NAMALWA (cell line): ENCODE measurements at regions not wholly inside any gene's neighbourhood (a gene's known extent, or its start where the extent isn't known, plus 50 kb on each side); places are given as distances from the start of the nearest gene placed in this dataset.
"Not testable (repeated sequence)": the region's sequence is repeated elsewhere in the genome, so short reads cannot be mapped to it uniquely, and the experiment has no call there.

ENCODE experiments used
- DNase-seq: peaks from one replicate; pipeline ENCODE4 v3.0.0-alpha.2; 2015; ENCODE audit warnings: low spot score

DNA sequence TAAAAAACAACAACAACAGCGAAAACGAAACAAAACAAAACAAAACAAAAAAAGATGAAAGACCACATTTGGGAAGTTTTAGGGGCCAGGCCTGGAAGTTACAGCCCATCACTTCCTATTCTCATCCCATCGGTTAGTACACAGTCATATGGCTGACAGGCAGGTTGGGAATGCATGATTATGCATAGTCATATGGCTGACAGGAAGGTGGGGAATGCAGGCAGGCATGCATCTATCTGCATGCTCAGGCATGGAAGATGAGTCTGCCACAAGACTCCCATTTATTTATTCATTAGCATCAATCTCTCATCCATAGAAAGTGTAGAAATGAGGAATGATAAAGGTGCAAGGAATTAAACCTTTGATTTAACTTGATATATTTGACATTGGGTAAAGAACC lies 325.3 kb upstream of the MEX3C start:
- DNase-seq: no peak

DNA sequence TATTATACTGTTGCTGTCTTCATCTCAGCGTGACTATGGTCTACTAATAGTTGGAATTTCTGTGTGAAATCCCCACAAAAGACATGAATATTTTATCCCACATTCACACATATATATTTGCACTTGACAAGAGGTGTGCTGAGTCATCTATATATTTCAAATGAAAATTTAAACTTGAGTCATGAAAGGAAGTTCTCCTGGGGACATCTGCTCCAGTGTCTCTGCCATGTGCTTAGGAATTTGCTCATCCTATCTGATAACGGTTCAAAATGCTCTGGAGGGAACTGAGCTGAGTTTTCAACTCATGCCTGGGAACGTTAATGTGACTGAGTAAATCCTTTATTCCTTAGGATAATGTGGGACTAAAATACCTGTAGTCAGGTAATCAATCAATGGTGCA lies 326.2 kb upstream of the MEX3C start:
- no peak for DNase-seq

DNA sequence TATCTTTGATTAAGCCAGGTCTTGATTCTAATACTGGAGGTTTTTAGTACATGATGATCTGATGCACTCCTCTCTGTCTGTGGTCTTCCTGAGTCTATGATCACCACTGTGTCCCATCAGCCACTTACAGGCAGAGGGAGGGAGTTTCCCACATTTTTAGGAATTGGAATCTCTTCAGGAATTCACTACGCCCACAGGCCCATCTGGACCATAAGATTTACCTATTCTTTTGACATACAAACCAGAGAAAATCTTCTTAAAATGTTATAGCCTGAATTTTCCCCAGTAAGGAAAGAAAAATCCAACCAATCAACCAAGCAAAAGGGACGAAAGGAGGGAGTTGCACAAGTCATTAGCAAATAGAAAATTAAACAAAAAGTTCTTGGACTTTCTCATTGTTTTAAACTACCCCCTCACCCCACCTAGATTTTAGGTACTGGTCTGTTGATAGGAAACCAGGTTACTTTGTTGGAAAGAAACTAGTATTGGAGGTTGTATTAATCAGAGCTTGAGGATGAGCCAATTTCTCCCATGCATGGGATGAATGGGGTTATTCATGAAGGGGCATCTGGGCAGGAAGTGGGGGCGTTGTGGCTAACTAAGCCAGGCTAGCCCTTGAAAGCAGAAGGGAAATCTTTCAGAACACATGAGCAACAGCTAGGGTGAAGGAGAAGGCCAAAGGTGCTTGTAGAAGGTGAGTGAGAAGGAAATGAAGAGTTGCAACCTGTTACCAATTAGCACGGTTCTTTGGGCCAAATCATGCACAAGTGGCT lies 328.2 kb upstream of the MEX3C start:
- DNase-seq: no peak

DNA sequence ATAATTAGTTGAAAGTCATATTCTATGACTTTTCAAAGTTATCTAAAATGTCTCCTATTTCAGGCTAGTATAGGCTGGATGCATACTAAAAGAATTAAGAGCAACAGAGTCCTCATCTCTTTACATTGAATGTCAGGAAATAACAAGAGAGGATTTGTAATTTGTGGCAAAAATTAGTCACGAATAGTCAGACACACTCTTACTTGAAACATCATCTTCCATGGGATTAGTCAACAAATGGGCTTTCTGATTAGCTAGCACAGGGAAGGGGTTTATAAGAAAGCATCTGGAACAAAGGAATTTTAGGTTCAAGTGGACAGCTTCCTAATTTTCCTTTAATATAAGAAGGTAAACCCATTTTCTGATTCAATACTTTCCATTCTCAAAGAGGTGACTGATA lies 330.3 kb upstream of the MEX3C start:
- DNase-seq: no peak

DNA sequence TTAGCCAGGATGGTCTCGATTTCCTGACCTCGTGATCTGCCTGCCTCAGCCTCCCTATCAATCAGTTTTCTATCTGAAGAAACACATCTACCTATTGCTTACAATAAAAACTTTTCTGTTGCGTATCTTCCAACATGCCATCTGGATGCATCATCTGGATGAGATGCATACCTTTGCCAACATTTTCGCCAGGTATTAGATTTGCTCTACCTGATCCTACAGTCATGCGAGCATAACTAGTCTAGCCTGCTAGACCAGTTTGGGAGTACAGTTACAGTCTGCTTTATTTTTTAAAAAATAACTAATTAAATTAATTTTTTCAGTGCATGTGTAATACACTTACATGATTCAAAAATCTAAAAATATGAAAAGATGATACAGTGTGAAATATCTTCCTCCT lies 334.0 kb upstream of the MEX3C start:
- no peak for DNase-seq

DNA sequence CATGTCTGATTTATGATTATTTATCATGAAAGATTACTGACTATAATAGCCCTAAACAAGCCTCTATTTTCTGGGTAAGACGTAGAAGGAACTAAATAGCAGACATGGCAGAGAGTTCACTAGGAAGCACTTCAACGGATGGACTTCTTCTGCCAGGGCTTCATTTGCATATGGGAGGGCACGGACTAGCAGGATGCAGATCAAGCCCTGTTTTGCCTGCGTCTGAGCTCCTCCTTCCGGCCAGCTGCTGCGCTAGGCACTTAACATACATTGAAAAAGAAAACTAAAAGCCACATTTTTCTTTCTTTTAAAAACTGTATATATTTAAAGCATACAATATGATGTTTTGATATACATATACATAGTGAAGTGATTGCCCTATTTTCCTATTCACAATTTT lies 340.0 kb upstream of the MEX3C start:
- DNase-seq: peak; percentile 76

DNA sequence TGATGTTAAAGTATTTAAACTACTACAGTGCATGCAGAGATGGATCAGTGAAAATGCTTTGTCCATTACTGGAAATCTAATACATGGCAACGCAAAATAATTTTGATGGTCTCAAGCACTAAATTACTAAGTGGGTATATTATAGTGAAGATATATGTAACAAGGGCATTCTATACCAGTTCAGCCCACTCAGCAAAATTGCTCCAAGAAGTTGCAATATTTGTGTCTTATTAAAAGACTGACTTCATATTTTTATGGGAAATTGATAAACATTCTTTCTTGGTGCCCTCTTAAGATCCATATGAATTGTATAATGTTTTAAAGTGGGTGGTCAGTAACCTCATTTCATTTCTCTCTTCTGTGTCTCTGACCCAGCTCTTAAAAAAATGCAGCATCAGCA lies 343.1 kb upstream of the MEX3C start:
- no peak for DNase-seq

DNA sequence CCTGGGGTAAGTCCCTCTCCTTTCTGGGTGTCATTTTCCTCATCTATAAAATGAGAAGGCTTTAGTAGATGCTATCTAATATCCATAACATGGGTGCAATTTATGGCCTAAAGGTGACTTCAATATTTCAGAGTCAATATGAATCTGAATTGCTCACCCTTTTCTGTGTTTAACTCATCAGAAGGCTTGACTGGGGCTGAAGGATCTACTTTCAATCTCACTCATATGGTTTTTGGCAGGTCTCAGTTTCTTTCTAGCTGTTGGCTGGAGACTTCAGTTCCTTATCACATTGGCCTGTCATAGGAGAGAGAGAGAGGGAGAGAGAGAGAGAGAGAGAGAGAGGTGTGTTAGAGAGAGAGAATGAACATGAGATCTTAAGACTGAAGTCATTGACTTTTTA lies 343.7 kb upstream of the MEX3C start:
- no peak for DNase-seq

DNA sequence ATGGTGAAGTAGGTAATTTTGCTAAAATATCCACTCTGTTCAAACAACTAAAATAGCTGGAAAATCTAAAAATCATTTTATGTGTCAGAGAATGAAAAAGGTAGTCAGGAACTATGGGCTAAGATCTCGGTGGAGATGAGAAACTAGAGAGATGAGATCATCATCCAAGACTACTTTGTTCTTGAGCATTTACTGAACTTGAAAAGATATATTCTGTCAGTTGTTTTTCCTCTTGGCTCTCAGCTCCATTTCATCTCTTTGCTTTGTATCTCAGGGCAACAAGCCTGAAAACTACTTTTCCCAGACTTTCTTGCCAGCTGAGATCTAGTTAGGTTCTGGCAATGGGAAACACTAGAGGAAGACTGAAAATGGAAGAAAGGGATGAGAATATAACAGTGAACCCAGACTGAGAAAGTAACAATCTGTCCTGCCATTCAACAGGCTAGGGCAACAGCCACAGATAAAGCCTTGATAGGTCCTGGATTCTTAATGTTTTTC lies 346.2 kb upstream of the MEX3C start:
- no peak for DNase-seq

DNA sequence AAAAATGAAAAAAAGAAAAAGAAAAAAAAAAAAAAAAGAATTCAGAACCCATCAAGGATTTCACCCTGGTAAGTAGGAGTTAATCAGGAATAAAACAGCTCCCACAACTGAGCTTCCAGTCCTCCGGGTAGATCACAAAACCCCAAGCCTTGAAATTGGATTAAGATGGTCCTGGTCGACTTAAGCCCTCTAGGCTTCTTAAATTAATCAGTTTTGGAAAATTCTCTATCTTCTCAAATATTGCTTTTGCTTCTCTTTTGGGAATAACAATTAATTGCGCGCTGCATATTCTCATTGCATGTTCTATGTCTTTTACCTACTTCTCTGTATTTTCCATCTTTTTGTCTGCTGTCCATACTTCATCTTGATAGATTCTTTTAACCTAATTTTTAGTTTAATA lies 348.0 kb upstream of the MEX3C start:
- no peak for DNase-seq

DNA sequence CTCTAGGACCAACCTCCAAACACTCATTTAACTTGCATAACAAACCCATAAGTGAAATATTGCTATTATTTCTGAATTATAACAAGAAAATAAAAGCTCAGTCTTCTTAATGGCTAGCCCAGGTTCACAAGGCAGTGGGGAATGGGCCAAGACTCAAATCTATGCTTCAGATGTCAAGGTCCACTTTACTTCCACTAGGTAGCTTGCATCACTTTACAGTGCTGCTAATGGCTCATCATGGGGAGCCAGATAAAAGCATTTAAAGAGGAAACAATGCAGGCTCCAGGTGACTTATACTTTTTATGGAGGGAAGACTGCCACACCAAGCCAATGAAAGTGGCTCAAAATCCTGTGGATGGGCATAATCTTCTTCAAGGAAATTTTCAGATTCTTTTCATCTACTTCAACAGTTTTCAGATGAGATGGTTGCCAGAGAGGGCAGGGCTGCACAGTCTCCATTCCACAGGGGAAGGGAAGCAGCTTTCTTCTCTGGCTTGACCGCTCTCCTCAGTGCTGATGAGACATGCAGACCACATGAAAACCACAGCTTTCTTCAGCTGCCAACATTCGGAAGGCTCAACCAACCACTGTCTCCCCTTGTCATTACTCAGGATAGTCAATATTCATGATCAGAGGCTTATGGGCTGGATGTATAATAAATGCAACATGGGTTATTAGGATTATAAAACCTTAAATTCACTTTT lies 361.9 kb upstream of the MEX3C start:
- no peak for DNase-seq

DNA sequence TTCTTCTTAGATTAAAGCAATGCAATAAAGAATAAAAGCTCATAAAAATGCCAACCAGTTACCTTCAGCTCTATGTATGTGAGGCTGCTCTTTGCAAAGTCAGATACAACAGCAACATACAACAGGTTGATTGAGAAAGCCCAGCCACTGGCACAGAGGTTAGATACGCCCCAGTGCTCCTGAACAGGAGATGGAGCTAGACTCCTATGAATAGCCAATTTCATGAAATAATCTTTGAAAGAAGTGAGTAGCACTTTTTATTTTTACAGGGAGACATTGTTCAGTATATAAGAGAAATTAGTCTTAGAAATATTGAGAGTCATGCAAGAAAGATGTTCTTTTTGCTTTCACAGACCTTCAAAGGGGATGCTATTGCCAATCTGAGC lies 362.4 kb upstream of the MEX3C start:
- no peak for DNase-seq

DNA sequence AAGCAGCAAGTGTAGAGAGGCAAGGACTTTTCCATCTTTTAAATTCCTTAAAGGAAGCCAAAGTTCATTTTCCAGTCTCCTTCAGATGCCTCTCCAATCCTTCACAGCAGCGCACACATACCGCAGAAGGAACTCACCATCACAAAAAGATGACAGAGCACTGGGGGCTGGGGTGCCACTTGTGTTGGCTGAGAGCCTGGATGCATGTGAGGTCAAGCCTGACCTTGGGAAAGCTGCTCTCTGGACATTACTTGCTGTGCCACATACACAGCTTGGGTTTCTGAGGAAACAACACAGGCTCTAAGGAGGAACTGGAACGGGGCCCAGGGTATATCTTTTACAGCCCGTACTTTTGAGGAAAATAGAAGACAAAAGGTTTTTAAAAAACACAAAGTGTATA lies 364.3 kb upstream of the MEX3C start:
- no peak for DNase-seq

DNA sequence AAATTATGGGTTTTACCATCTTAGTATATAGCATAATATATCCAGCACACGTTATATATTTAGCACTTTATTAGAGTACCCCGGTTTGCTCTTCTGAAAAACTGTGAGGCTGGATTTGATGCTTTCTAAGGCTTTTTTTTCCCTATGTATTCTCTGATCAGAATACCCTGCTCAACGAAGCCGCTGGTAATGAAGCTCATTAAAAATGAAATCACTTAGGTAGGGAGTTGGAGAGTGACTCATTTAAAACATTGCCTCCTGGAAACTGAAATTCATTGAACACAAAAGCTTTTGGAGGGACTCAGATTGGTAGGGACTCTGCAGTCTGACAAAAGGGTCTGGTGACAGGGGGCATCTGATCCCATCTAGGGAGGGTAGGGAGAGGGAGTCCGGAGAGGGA lies 365.4 kb upstream of the MEX3C start:
- no peak for DNase-seq

DNA sequence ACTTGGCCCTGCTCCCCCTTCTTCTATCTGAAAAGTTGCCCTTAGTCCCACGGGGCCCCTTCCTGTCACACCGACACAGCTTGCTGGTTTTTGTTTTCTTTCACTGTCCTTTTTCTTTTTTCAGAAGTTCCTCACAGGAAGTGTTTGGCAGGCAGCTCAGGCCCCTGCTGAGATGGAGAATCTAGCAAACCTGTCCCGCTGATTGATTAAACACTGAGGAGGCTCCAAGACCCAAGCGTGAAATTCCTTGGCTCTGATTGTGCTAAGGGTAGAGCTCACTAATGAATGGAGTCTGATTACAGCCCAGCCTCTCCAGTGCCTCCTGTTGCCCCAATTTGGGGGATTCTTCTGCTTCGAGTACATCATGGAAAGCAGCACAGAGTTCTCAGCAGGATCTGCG lies 365.9 kb upstream of the MEX3C start:
- DNase-seq: no peak

DNA sequence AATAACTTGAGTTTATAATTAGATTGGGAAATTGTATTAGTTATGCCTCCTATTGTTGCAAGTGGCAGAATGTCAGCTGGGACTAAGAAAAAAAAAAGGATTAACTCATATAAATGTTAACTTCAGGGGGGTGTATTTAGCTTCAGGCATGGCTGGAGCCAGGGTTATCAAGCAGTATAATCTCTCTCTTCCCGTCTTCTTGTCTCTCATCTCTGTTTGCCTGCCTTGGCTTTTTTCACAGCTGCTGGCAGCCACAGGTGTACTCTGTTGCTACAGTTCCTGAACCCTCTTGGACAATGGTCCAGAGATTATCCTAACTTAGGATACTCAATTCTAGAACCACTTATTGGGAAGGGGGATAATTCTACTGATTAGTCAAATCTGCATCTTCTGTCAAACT lies 370.7 kb upstream of the MEX3C start:
- DNase-seq: no peak

DNA sequence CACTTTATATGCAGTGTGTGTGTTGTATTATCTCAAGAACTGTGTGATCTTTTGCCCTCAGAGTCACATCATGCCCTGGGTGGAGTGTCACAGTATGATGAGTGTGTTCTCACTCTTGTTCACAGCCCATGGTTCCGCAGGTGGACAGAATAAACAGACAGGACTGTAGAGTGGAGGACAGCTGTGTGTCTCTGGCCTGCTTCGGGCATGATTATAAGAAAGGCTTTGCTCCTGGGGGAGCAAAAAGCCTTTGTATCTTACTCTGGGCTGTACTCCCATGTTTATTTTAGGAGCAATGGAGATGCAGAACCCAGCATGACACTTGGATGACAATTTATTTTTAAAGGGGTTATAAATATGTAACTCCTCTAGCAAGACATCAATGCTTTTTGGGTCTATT lies 371.7 kb upstream of the MEX3C start:
- no peak for DNase-seq

DNA sequence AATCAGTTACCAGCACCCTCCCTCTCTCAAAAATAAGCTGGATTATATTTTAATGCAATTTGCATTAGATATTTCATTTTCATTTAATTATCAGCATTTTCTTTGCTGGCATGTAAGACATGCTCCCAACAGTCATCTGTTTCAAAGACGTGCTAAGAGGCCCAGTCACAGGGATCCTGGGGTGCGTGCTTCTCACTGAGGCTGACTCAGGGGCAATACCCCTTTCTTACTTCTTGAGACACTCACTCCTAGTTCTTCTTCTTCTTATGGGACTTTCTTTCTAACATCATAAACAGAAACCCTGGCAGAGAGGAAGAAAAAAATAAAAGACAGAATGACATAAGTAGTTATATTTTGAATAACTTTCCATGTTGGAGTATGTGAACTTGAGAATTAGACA lies 372.1 kb upstream of the MEX3C start:
- DNase-seq: no peak

DNA sequence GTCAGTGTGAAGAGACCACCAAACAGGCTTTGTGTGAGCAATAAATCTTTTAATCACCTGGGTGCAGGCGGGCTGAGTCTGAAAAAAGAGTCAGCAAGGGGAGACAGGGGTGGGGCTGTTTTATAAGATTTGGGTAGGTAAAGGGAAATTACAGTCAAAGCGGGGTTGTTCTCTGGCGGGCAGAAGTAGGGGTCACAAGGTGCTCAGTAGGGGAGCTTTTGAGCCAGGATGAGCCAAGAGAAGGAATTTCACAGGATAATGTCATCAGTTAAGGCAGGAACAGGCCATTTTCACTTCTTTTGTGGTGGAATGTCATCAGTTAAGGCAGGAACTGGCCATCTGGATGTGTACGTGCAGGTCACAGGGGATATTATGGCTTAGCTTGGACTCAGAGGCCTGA lies 372.6 kb upstream of the MEX3C start:
- DNase-seq: not testable (repeated sequence)

DNA sequence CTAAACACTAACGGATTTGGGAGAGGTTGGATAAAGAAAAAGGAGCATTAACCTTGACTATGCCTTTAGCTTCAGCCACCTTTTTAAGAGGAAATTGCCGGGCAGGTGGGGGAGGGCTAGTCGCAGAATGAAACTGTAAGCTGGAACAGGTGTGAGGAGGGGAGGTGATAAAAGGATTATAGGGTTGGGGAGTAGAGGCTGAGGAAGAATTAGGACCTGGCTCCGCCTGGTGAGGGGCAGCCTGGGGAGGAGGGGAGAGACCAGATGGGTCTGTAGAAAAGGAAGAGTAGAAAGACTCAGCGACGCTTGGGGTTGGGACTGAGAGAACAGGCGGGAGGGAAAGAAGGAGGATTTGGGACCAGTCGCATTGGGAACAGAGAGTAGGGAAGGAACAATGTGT lies 376.4 kb upstream of the MEX3C start:
- not testable (repeated sequence) for DNase-seq

DNA sequence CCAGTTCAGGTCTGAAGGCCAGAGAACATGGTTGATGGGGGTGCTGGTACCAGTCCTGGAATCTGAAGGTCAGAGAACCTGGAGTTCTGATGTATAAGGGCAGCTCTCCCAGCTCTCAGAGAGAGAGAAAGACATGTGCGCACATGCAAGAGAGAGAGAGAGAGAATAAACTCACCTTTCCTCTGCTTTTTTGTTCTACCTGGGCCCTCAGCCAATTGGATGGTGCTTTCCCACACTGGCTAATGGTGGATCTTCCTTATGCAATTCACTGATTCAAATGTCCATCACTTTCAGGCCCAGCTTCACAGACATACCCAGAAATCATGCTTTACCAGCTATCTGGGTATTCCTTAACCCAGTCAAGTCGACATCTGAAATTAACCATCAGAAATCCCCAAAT lies 377.7 kb upstream of the MEX3C start:
- DNase-seq: no peak

DNA sequence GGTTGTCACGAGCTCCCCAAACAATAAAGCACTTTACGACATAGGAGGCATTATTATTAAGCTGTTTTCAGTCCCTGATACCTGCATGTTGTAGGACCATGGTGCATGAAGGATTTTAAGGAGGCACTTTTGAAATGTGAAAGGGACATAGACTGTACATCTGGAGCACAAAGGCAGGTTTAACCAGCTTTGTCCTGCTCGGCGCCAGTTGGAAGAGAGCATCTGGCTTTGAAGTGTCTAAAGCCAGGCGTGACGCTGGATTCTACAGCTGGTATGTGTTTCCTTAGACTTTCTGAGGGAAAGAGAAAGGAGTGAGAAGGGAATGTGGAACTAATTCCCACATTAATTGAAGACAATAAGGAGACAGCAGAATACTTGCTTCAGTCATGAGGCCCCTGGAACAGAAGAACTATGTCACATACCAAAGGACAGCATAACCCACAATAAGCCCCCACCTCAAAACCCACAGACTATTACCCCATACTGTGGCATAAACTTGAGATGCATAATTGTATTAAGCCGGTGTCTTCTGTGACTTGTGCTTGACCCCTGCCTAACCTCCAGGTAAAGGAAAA lies 381.0 kb upstream of the MEX3C start:
- DNase-seq: no peak

DNA sequence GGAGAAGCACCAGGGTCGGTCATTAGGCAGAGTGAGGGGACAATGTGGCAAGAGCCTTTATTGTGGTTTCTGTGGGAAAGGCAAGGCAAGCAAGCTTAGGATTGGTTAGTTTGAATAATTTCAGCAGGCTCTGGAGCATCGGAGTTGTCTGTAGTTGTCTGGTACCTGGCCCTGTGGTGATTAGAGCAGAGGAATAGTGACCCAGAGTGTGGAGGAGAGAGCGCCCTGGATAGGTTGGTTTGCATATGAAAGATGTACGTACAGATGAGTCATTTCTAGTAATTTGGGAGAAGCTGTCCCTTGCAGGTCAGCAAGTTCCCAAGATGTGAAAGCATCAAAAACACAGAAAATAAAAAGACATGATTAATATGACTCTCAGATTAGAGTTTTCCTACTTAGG lies 383.1 kb upstream of the MEX3C start:
- no peak for DNase-seq

DNA sequence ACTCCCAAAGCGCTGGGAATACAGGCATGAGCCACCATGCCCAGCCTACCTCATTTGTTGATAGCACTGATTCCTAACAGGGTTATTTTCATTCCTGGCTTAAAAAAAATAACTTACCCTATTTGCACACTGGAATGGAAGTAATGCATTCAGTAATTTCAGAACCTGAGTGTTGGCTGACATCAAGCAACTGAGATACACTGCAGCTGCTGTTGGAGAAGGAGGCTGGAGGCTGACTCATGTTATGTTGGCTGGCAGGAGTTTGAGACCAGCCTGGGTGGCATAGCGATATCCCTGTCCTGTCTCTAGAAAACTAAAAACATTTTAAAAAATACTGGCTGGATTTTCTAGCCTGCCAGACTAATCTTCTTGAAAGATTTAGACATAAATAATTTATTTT lies 385.1 kb upstream of the MEX3C start:
- no peak for DNase-seq
